ENCODE measurements at regions not wholly inside any gene's neighbourhood (a gene's known extent, or its start where the extent isn't known, plus 50 kb on each side); places are given as distances from the start of the nearest gene placed in this dataset.
"Not testable (repeated sequence)": the region's sequence is repeated elsewhere in the genome, so short reads cannot be mapped to it uniquely, and the experiment has no call there.

- DNase-seq (ENCODE audit: low read depth) = not testable (repeated sequence)
Measured at GRCh38 chr6:133790756-133791155, 98.2 kb upstream of the TCF21 start.

- DNase-seq (ENCODE audit: low read depth) = not testable (repeated sequence)
Measured at GRCh38 chr6:133795051-133795450, 93.9 kb upstream of the TCF21 start.

DNA sequence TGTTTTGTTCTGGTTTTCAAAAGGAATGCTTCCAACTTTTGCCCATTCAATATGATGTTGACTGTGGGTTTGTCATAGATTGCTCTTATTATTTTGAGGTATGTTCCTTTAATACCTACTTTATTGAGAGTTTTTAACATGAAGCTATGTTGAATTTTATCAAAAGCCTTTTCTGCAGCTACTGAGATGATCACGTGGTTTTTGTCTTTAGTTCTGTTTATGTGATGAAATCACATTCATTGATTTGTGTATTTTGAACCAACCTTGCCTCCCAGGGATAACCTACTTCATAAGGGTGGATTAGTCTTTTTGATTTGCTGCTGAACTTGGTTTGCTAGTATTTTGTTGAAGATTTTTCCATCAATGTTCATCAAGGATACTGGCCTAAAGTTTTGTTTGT is 92.7 kb upstream of the TCF21 start:
- no peak for DNase-seq (ENCODE audit: low read depth)

DNA sequence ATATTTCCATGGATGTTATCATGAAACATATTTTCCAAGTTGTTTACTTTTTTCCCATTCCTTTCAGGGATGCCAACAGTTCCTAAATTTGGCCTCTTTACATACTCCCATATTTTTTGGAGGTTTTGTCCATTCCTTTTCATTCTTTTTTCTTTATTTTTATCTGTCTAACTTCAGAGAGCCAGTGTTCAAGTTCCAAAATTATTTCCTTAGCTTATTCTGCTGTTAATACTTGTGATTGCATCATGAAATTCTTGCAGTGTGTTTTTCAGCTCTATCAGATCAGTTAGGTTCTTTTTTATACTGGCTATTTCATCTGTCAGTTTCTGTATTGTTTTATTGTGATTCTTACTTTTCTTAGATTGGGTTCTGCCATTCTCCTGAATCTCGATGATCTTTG is 89.9 kb upstream of the TCF21 start:
- no peak for DNase-seq (ENCODE audit: low read depth)

- DNase-seq (ENCODE audit: low read depth) = no peak
Measured at GRCh38 chr6:133802861-133803260, 86.1 kb upstream of the TCF21 start.

DNA sequence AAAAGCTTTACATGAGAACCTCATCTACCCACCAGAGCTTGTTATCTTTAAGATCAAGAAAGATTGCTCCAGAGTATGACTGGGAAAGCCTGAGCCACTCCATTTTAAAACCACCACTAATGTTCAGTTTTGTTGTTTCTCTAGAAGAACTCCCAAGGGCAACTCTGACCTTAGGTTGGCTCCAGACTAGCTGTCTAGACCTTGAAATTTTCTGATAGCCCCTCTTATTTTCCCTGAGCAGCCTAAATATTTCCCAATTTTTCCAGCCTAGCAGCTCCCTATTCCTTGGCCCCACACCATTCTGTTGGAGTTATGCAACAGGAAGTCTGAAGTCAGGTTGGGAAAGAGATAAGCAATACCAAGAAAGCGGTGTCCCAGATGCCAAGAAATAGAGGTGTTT is 84.6 kb upstream of the TCF21 start:
- DNase-seq (ENCODE audit: low read depth) = no peak

- no peak for DNase-seq (ENCODE audit: low read depth)
Measured at GRCh38 chr6:133805876-133806275, 83.0 kb upstream of the TCF21 start.

DNA sequence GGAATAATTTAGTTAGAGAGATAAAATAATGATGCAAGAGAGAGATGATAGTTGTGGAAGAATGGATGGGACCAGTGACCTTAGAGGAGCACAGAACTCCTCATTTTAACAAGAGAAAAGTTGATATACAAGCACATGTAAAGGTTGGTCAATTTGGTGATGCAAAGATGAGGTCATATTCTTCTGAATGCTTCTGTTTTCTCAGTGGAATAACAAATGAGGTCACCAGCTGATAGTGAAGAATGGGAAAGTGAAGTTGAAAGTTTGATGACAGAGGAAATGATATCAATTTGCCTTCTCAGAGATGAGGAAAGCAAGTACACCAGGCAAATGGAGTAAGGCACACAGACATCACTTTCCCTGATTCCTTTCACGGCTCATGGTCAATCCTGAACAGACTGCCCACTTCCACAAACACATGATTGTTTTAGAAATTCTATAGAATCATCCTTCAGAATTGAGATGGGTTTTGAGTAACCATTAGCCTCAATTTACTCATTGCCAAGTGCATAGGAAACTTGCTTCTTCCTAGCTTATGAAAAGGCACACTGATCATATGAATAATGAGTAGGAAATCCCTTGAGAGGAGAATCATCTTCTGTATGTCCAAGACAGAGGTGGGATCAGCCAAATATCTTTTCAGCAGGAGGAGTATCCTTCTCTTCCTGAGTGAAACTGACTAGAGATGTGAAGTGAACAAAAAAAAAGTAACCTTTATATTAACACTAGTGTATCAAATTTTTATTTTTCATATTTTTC is 82.4 kb upstream of the TCF21 start:
- no peak for DNase-seq (ENCODE audit: low read depth)

- DNase-seq (ENCODE audit: low read depth) = no peak
Measured at GRCh38 chr6:133807501-133807900, 81.4 kb upstream of the TCF21 start.

- no peak for DNase-seq (ENCODE audit: low read depth)
Measured at GRCh38 chr6:133809406-133809805, 79.5 kb upstream of the TCF21 start.

- no peak for DNase-seq (ENCODE audit: low read depth)
Measured at GRCh38 chr6:133811557-133811956, 77.4 kb upstream of the TCF21 start.

DNA sequence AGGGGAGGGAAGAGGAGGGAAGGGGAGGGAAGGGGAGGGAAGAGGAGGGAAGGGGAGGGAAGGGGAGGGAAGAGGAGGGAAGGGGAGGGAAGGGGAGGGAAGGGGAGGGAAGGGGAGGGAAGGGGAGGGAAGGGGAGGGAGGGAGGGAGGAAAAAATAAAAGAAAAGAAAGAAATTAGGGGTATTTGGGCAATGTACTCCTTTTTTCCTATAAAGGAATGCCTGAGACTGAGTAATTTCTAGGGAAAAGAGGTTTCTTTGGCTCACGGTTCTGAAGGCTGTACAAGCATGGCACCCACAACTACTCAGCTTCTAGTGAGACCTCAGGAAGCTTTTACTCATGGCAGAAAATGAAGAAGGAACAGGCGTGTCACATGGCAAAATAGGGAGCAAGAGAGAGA is 76.5 kb upstream of the TCF21 start:
- DNase-seq (ENCODE audit: low read depth) = not testable (repeated sequence)

DNA sequence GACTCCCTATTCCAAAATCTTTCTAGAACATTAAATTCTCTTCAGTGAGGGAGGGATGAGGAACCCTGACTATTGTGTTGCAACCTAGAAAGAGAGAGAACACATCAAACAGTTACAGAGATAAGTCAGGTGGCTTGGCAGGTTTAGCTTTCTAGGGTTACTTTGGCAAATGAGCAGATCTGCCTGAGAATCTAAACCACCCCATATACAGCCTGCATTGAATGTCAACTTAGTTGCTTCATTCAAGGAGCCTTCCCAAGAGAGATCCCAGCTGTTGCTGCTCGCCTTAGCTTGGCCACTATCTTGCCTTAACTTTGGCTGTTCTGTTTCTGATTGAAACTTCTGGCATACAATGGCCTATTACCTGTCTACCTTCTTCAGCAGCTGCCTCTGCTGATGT is 74.7 kb upstream of the TCF21 start:
- DNase-seq (ENCODE audit: low read depth) = no peak

GRCh38 chr6:133814797-133815196 is 74.1 kb upstream of the TCF21 start:
- DNase-seq (ENCODE audit: low read depth) = no peak

DNA sequence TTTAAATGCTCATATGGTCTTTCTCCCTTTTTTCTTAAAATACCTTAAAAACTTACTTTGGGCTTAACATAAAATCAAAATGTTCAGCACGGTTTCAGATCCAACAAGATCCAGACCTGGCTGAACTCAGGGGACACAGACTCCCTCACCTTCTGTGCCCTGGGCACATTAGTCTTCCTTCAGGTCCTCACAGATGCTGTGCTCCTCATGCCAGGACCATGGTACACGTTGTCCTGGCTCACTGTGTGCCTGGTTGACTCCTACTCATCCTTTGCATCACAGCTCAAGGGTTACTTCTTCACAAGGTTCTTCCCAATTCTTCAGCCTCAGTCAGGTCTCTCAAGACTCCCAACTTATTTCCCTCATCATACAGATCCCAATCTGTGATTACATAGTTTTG is 73.6 kb upstream of the TCF21 start:
- DNase-seq (ENCODE audit: low read depth) = no peak

DNA sequence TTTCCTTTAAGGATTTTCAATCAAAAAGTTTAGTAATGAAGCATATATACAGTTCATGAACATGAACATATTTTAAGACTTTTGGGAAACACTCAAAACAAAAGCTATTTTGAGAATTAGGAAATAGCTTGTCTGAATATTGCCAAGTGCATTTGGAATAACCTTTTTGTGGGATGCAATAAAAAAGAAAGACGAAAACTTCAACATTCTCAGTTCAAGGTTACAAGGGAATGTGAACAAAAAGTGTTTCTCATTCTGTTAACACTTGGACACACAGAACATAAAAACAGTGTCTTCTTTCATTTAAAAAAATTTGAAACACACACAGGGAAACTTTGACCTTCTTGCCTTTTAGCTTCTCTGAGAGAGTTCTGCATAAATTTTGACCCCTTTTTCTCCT is 72.7 kb upstream of the TCF21 start:
- no peak for DNase-seq (ENCODE audit: low read depth)

DNA sequence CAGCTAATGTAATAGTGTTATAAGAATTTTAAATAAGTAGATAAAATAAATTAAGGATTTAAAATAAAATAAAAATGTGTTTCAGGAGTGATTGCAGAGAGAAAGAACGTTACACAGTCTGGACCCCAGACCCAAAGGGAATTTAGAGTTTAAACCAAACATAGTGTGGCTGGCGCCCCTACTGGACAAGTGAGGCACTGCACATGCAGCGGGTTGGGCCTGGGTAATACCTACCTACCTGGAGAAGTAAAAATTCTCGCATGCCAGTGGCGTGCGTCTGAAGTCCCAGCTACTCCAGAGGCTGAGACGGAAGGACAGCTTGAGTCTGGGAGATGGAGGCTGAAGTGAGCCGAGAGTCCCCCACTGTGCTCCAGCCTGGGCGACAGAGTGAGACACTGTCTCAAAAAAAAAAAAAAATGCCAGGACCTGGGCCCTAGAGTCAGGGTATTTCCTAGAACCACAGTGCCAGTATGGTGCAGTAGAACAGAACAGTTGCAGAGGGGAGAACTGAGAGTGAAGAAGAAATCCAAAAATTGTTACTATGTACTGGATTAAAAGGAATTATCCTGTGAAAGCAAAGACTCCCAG is 71.4 kb upstream of the TCF21 start:
- DNase-seq (ENCODE audit: low read depth) = no peak

DNA sequence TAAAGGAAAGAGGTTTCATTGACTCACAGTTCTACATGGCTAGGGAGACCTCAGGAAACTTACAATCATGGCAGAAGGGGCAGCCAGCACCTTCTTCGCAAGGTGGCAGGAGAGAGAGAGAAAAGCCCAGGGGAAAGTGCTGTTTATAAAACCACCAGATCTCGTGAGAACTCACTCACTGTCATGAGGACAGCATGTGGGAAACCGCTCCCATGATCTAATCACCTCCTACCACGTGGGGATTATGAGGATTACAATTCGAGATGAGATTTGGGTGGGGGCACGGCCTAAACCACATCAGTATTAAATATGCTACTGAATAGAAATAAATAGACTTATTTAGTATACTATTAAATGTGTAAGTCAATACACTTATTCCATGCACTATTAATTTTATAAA is 70.6 kb upstream of the TCF21 start:
- DNase-seq (ENCODE audit: low read depth) = no peak

DNA sequence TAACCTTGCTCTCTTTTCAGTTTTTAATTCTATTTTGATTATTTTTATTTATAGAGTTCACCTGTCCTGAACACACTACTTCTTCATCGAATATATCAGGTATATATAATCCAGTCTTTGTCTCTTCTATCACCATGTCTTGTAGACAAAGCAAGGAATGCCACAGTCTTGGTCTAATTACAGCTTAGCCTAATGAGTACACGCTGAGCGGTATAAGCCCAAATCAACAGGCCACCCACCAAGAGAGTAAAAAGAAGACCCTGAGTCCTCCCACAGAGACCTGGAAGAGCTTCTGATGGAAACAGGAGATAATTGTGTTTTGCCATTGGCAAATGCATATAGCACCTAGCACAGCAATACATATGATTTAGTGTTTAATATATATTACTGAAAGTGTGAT is 68.7 kb upstream of the TCF21 start:
- no peak for DNase-seq (ENCODE audit: low read depth)

GRCh38 chr6:133827766-133828165 is 61.1 kb upstream of the TCF21 start:
- no peak for DNase-seq (ENCODE audit: low read depth)

DNA sequence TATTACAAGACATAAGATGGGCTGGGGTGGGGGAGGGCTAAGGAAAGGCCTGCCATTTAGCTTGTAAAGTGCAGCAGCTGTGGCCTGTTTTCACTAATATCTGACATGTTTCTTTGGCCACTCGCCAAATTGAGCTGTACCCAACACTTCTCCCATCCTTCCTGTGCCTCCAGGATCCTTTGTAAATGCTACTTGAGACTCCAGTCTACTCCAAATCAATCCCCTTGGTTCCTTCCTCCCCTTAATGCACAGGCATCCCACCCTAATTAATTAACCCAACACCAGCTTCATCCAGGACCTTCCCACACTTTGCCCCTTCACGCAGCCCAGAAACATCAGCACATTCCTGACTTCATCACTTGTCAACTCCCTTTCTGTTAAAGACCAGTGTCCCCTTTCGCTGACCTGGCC is 55.0 kb upstream of the TCF21 start:
- DNase-seq (ENCODE audit: low read depth) = no peak

- DNase-seq (ENCODE audit: low read depth) = no peak
Measured at GRCh38 chr6:133834472-133835170, 54.3 kb upstream of the TCF21 start.

DNA sequence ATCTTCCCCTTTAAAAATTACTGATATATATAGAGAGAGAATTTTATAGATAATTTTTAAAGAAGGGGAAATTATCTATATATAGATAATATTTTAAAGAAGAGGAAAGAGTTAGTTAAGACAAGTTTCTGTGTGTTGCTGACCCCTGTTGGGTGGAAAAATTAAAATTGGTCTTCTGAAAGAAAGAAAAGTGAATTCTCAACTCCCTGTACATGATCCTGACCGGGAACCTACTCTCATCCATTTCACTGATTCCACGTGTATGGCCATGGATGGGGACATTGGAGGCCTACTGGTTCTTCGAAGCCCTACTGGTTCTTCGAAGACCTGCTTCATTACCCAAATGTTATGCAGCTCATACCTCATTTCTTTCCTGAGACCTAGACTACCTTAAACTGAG is 53.0 kb upstream of the TCF21 start:
- peak; percentile 21 for DNase-seq (ENCODE audit: low read depth)
